Smooth muscle cell (in vitro differentiated cells): ENCODE measurements at regions not wholly inside any gene's neighbourhood (a gene's known extent, or its start where the extent isn't known, plus 50 kb on each side); places are given as distances from the start of the nearest gene placed in this dataset.

Source experiments
- DNase-seq: peaks from one replicate; lab custom pipeline; 2025; ENCODE audit not compliant: unreplicated experiment; lab: John Stamatoyannopoulos, UW
- H2AFZ ChIP-seq: fragments of 200-600 bp; sonication (generic); 2 replicates; pipeline ENCODE4 v1.6.0; 2016; ENCODE audit warnings: antibody characterized with exemption, low read depth, mild to moderate bottlenecking
- H3F3A ChIP-seq: fragments of 200-600 bp; sonication (generic); 2 replicates; pipeline ENCODE4 v1.6.0; 2017; ENCODE audit warnings: antibody characterized with exemption, low read depth
- H3K27ac ChIP-seq: fragments of 200-600 bp; sonication (generic); 2 replicates; pipeline ENCODE4 v1.5.1; 2016; ENCODE audit warnings: low read depth, mild to moderate bottlenecking
- H3K27me3 ChIP-seq: fragments of 200-600 bp; sonication (generic); 2 replicates; pipeline ENCODE4 v1.6.1; 2016; ENCODE audit warnings: low read depth, mild to moderate bottlenecking
- H3K36me3 ChIP-seq: fragments of 200-600 bp; sonication (generic); 2 replicates; pipeline ENCODE4 v1.5.1; 2016; ENCODE audit warnings: low read depth
- H3K4me1 ChIP-seq: fragments of 200-600 bp; sonication (generic); 2 replicates; pipeline ENCODE4 v1.5.1; 2016; ENCODE audit warnings: low read depth
- H3K4me2 ChIP-seq: fragments of 200-600 bp; sonication (generic); 2 replicates; pipeline ENCODE4 v1.6.0; 2016; ENCODE audit warnings: mild to moderate bottlenecking
- H3K4me3 ChIP-seq: fragments of 200-600 bp; sonication (generic); 2 replicates; pipeline ENCODE4 v1.5.1; 2016; ENCODE audit warnings: mild to moderate bottlenecking
- H3K79me2 ChIP-seq: fragments of 200-600 bp; sonication (generic); 2 replicates; pipeline ENCODE4 v1.6.0; 2016; ENCODE audit warnings: low read depth, mild to moderate bottlenecking
- H3K9ac ChIP-seq: fragments of 200-600 bp; sonication (generic); 2 replicates; pipeline ENCODE4 v1.6.0; 2016; ENCODE audit warnings: low read depth
- H3K9me3 ChIP-seq: fragments of 200-600 bp; sonication (generic); replicated peaks from 2 replicates; pipeline ENCODE4 v1.5.1; 2016; ENCODE audit warnings: low read depth
- H4K20me1 ChIP-seq: fragments of 200-600 bp; sonication (generic); 2 replicates; pipeline ENCODE4 v1.6.0; 2016; ENCODE audit warnings: low read depth
- WGBS: methylation state at CpG from one replicate; pipeline ENCODE4 v1.1.7; 2016; ENCODE audit warnings: low lambda C conversion rate; 5-methylcytosine and 5-hydroxymethylcytosine counted together
- TF ChIP-seq, protein P1 (sequence below): fragments of 200-600 bp; sonication (generic); IDR thresholded peaks from 2 replicates; pipeline ENCODE4 v1.5.1; 2017; ENCODE audit warnings: borderline replicate concordance, mild to moderate bottlenecking, antibody characterized with exemption; ENCODE audit not compliant: insufficient read depth, poor library complexity, severe bottlenecking

DNA sequence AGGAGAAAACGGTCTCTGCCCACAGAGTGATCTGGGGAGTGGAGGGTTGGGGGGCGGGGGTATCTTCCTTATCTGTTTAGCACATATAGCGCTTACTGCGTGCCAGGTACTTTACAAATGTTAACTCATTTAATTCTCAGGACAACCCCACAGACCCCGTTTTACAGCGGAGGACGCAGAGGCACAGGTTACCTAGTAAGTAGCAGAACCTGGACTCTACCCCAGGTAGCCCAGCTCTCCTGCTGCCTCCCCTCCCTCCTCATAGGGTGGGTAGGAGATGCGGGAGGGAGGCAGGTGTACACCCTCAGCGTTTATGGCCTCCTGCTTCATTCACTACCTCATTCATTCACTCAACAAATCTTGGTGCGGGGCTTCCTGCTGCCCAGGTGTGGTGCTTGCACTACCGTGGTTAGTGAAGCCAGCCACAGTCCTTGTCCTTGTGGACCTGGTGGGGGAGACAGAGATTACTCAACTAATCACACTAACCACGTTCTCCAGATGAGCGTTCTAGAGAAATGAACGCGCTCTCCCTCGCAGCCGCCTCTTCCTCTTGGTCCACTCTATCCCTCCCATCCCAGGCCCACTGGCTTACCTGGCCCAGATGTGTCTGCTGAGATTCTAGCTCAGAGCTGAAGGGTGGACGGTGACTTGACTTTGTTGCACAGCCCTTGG lies 102.0 kb downstream of the IER5 start:
- Histone ChIP-seq H3K4me2 (peak overlapping the region; percentile 95), H2AFZ (peak overlapping the region; percentile 76), H3F3A (no peaks in the 10 kb centered on the region), H3K36me3 (no peaks in the 10 kb centered on the region), H3K4me3 (peak overlapping the region; percentile 56), H3K79me2 (no peaks in the 10 kb centered on the region), H3K4me1 (no peaks in the 10 kb centered on the region), H3K9me3 (no peaks in the 10 kb centered on the region), H3K27ac (no peak overlapping the region), H3K9ac (no peak overlapping the region), H3K27me3 (peaks cover 18% of the 10 kb centered on the region), H4K20me1 (no peaks in the 10 kb centered on the region)
- WGBS, result 62% methylated on average over 18 of the region's 18 CpGs
- no peak for DNase-seq
- TF ChIP-seq, protein P1, sequence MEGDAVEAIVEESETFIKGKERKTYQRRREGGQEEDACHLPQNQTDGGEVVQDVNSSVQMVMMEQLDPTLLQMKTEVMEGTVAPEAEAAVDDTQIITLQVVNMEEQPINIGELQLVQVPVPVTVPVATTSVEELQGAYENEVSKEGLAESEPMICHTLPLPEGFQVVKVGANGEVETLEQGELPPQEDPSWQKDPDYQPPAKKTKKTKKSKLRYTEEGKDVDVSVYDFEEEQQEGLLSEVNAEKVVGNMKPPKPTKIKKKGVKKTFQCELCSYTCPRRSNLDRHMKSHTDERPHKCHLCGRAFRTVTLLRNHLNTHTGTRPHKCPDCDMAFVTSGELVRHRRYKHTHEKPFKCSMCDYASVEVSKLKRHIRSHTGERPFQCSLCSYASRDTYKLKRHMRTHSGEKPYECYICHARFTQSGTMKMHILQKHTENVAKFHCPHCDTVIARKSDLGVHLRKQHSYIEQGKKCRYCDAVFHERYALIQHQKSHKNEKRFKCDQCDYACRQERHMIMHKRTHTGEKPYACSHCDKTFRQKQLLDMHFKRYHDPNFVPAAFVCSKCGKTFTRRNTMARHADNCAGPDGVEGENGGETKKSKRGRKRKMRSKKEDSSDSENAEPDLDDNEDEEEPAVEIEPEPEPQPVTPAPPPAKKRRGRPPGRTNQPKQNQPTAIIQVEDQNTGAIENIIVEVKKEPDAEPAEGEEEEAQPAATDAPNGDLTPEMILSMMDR, result no peak

DNA sequence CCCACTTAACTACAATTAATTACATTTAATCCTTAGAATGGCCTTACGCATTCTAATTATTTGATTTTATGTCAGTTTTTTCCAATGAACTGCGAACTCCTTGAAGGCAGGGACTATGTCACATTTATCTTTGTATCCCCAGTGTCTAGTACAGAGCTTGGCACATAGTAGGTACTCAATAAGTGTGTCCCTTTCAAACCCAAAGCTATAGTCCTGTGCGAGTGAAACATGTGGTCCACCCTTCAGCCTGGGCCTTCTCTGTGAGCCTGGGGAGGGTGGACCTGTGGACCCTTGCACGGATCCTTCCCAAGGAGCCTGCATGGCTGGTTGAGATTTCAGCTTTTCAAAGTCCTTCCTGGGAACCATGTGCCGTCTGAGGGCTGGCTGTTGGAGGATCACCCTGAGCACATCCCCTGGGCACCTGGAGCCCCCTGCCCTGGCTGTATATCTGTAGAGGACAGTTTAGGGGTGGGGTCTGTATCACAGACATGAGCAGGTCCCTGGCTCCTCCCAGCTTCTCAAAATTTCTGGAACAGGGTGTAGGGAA lies 103.1 kb downstream of the IER5 start:
- Histone ChIP-seq H3K4me1 (no peaks in the 10 kb centered on the region), H3K4me2 (no peak overlapping the region), H3K36me3 (no peaks in the 10 kb centered on the region), H3F3A (no peaks in the 10 kb centered on the region), H3K79me2 (no peaks in the 10 kb centered on the region), H3K4me3 (no peak overlapping the region), H3K9ac (no peak overlapping the region), H3K27me3 (peaks cover 16% of the 10 kb centered on the region), H4K20me1 (no peaks in the 10 kb centered on the region), H3K9me3 (no peaks in the 10 kb centered on the region), H2AFZ (no peak overlapping the region), H3K27ac (no peak overlapping the region)
- TF ChIP-seq, protein P1, result no peak
- 91% methylated on average over 5 of the region's 5 CpGs for WGBS
- no peak for DNase-seq

DNA sequence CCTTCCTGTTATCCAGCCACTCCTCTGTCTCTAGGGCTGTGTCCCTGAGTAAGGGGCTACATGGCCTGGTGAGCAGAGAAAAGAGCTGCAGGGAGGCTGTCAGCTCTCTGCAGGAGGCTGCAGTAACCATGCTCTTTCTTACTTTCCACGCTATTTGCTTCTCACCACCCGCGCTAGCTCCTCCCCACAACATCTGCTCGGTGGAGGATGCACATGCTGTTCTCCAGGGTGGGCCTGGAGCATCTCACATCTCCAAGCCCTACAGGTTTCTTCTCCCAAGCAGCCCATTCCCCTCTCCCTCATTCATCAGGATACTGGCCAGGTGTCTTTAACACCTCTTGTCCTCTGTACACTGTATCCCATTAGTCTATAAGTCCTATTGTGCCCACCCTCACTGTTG lies 103.8 kb downstream of the IER5 start:
- no peak for DNase-seq
- no peak overlapping the region for H3K9ac ChIP-seq
- 82% methylated on average over 4 of the region's 4 CpGs for WGBS
- H3K27me3 ChIP-seq, result peaks cover 16% of the 10 kb centered on the region
- H3K79me2 ChIP-seq, result no peaks in the 10 kb centered on the region
- no peak overlapping the region for H3K4me3 ChIP-seq
- H3K9me3 ChIP-seq, result no peaks in the 10 kb centered on the region
- no peaks in the 10 kb centered on the region for H3K36me3 ChIP-seq
- H2AFZ ChIP-seq, result no peak overlapping the region
- no peaks in the 10 kb centered on the region for H3K4me1 ChIP-seq
- no peaks in the 10 kb centered on the region for H3F3A ChIP-seq
- TF ChIP-seq, protein P1, result no peak
- no peak overlapping the region for H3K27ac ChIP-seq
- H4K20me1 ChIP-seq, result no peaks in the 10 kb centered on the region
- no peak overlapping the region for H3K4me2 ChIP-seq
